ENCODE measurements at regions not wholly inside any gene's neighbourhood (a gene's known extent, or its start where the extent isn't known, plus 50 kb on each side); places are given as distances from the start of the nearest gene placed in this dataset.

GRCh38 chr4:107389965-107390364, 330.1 kb downstream of the PAPSS1 start:
- H3K79me2 ChIP-seq (ENCODE audit: control insufficient read depth, insufficient read depth, low read length): no peaks in the 10 kb centered on the region
- no peaks in the 10 kb centered on the region for H3K4me1 ChIP-seq (ENCODE audit: control insufficient read depth, insufficient read depth, low read length)
- no peaks in the 10 kb centered on the region for H3K27me3 ChIP-seq (replicated peaks in 1 of 2; ENCODE audit: control insufficient read depth in 2 of 2, insufficient read depth in 2 of 2, low read length in 1 of 2)
- H2AFZ ChIP-seq (ENCODE audit: control insufficient read depth, low read depth, low read length): no peak overlapping the region
- TF ChIP-seq YBX1 (IDR thresholded peaks at IDR 0.05) (no peak), CUX1 (IDR thresholded peaks at IDR 0.05; ENCODE audit: insufficient replicate concordance, low read depth, low read length) (no peak), PBX3 (IDR thresholded peaks at IDR 0.05; ENCODE audit: insufficient replicate concordance, low read depth, low read length) (no peak), REST (IDR thresholded peaks at IDR 0.05; ENCODE audit: low read depth, low read length) (no peak), CEBPZ (IDR thresholded peaks at IDR 0.05; ENCODE audit: low read depth, low read length) (no peak), MLLT1 (IDR thresholded peaks at IDR 0.05) (no peak), USF2 (IDR thresholded peaks at IDR 0.05; ENCODE audit: borderline replicate concordance, low read depth, low read length) (no peak)
- no peaks in the 10 kb centered on the region for H4K20me1 ChIP-seq (ENCODE audit: control insufficient read depth, insufficient read depth)
- ChIA-PET POLR2A (no interaction called here), CTCF (no interaction called here), SMC1A (ENCODE audit: uncharacterized antibody, unreplicated experiment) (no interaction called here), RAD21 (ENCODE audit: unreplicated experiment) (no interaction called here)
- intact Hi-C loops (cut with micrococcal nuclease; ENCODE audit: unreplicated experiment): no loop called here
- no peak overlapping the region for H3K27ac ChIP-seq (ENCODE audit: control insufficient read depth, insufficient read depth)
- no peak for ATAC-seq
- no peak for FAIRE-seq
- H3K4me2 ChIP-seq (ENCODE audit: control insufficient read depth, insufficient read depth): no peak overlapping the region
- no TSS peak for BruUV-seq (replicated peaks)
- H3K9me3 ChIP-seq (replicated peaks; ENCODE audit: control insufficient read depth, insufficient read depth, low read length): no peaks in the 10 kb centered on the region
- in situ Hi-C loops (cut with MboI): no loop called here
- H3K4me3 ChIP-seq: no peak overlapping the region
- H3K9ac ChIP-seq (ENCODE audit: control insufficient read depth, insufficient read depth, low read length): no peak overlapping the region
- H3K36me3 ChIP-seq (ENCODE audit: control insufficient read depth in 2 of 2, insufficient read depth in 2 of 2, low read length in 1 of 2): no peaks in the 10 kb centered on the region
- no peak for DNase-seq (ENCODE audit: low read depth, low spot score)
